ENCODE measurements at regions not wholly inside any gene's neighbourhood (a gene's known extent, or its start where the extent isn't known, plus 50 kb on each side); places are given as distances from the start of the nearest gene placed in this dataset.
"Not testable (repeated sequence)": the region's sequence is repeated elsewhere in the genome, so short reads cannot be mapped to it uniquely, and the experiment has no call there.

GRCh38 chr5:57719216-57719615, 236.6 kb upstream of the ACTBL2 start:
- intact Hi-C loops (cut with DNase I; ENCODE audit: low total_unique reads) = no loop called here
- 74 to 77% methylated on average over 1 of the region's 1 CpG for WGBS, 2 donors
- TF ChIP-seq CTCF (IDR thresholded peaks at IDR 0.05) (no peak), POLR2A (IDR thresholded peaks at IDR 0.05) (no peak)
- no peak overlapping the region for H3K4me3 ChIP-seq (ENCODE audit: low read depth, poor library complexity, severe bottlenecking)
- no peak for DNase-seq (ENCODE audit: low spot score in 2 of 2)

GRCh38 chr5:57718155-57718554, 235.5 kb upstream of the ACTBL2 start:
- intact Hi-C loops (cut with DNase I; ENCODE audit: low total_unique reads) = no loop called here
- no peak for DNase-seq (ENCODE audit: low spot score in 2 of 2)
- H3K4me3 ChIP-seq (ENCODE audit: low read depth, poor library complexity, severe bottlenecking) = no peak overlapping the region
- 46 to 67% methylated on average over 2 of the region's 2 CpGs for WGBS, 2 donors
- TF ChIP-seq POLR2A (IDR thresholded peaks at IDR 0.05) (no peak), CTCF (IDR thresholded peaks at IDR 0.05) (no peak)

GRCh38 chr5:57717555-57717954, 234.9 kb upstream of the ACTBL2 start:
- no peak overlapping the region for H3K4me3 ChIP-seq (ENCODE audit: low read depth, poor library complexity, severe bottlenecking)
- no peak for DNase-seq (ENCODE audit: low spot score in 2 of 2)
- no peak for TF ChIP-seq CTCF (IDR thresholded peaks at IDR 0.05)
- no peak for TF ChIP-seq POLR2A (IDR thresholded peaks at IDR 0.05)
- 71 to 76% methylated on average over 4 of the region's 4 CpGs for WGBS, 2 donors
- intact Hi-C loops (cut with DNase I; ENCODE audit: low total_unique reads) = no loop called here

GRCh38 chr5:57716661-57717060, 234.1 kb upstream of the ACTBL2 start:
- TF ChIP-seq POLR2A (IDR thresholded peaks at IDR 0.05) (no peak), CTCF (IDR thresholded peaks at IDR 0.05) (no peak)
- no peak for DNase-seq (ENCODE audit: low spot score in 2 of 2)
- intact Hi-C loops (cut with DNase I; ENCODE audit: low total_unique reads) = no loop called here
- 49 to 51% methylated on average over 3 of the region's 3 CpGs for WGBS, 2 donors
- no peak overlapping the region for H3K4me3 ChIP-seq (ENCODE audit: low read depth, poor library complexity, severe bottlenecking)

GRCh38 chr5:57715296-57715695, 232.7 kb upstream of the ACTBL2 start:
- intact Hi-C loops (cut with DNase I; ENCODE audit: low total_unique reads) = no loop called here
- no peak for DNase-seq (ENCODE audit: low spot score in 2 of 2)
- no peak overlapping the region for H3K4me3 ChIP-seq (ENCODE audit: low read depth, poor library complexity, severe bottlenecking)
- 48 to 64% methylated on average over 2 of the region's 2 CpGs for WGBS, 2 donors
- TF ChIP-seq CTCF (IDR thresholded peaks at IDR 0.05) = no peak
- no peak for TF ChIP-seq POLR2A (IDR thresholded peaks at IDR 0.05)

GRCh38 chr5:57713535-57713934, 230.9 kb upstream of the ACTBL2 start:
- intact Hi-C loops (cut with DNase I; ENCODE audit: low total_unique reads); DNase-seq (ENCODE audit: low spot score in 2 of 2); H3K4me3 ChIP-seq (ENCODE audit: low read depth, poor library complexity, severe bottlenecking): not testable (repeated sequence)
- 86 to 96% methylated on average over 3 of the region's 3 CpGs for WGBS, 2 donors

Data from lower leg skin (tissue), 4 donors.